Hepatocyte (in vitro differentiated cells): ENCODE measurements at regions not wholly inside any gene's neighbourhood (a gene's known extent, or its start where the extent isn't known, plus 50 kb on each side); places are given as distances from the start of the nearest gene placed in this dataset.
"Not testable (repeated sequence)": the region's sequence is repeated elsewhere in the genome, so short reads cannot be mapped to it uniquely, and the experiment has no call there.

Source experiments
- DNase-seq: peaks from one replicate; pipeline ENCODE4 v3.0.0-alpha.2; 2016; ENCODE audit warnings: low spot score
- H2AFZ ChIP-seq: fragments of 200-600 bp; sonication (generic); 2 replicates; pipeline ENCODE4 v1.6.0; 2016; ENCODE audit warnings: antibody characterized with exemption, mild to moderate bottlenecking
- H3K27ac ChIP-seq: fragments of 200-600 bp; sonication (generic); 2 replicates; pipeline ENCODE4 v1.5.1; 2016; ENCODE audit warnings: mild to moderate bottlenecking
- H3K27me3 ChIP-seq: fragments of 200-600 bp; sonication (generic); 2 replicates; pipeline ENCODE4 v1.6.1; 2016
- H3K36me3 ChIP-seq: fragments of 200-600 bp; sonication (generic); replicated peaks from 2 replicates; pipeline ENCODE4 v1.5.1; 2016; ENCODE audit warnings: low read depth; ENCODE audit not compliant: insufficient read depth
- H3K4me1 ChIP-seq: fragments of 200-600 bp; sonication (generic); 2 replicates; pipeline ENCODE4 v1.5.1; 2016; ENCODE audit warnings: mild to moderate bottlenecking, moderate library complexity; ENCODE audit not compliant: insufficient read depth
- H3K4me2 ChIP-seq: fragments of 200-600 bp; sonication (generic); 2 replicates; pipeline ENCODE4 v1.6.0; 2016
- H3K4me3 ChIP-seq: fragments of 200-600 bp; sonication (generic); 2 replicates; pipeline ENCODE4 v1.5.1; 2016; ENCODE audit warnings: mild to moderate bottlenecking
- H3K79me2 ChIP-seq: fragments of 200-600 bp; sonication (generic); 2 replicates; pipeline ENCODE4 v1.6.0; 2017; ENCODE audit warnings: mild to moderate bottlenecking
- H3K9me2 ChIP-seq: fragments of 200-600 bp; sonication (generic); replicated peaks from 2 replicates; pipeline ENCODE4 v1.6.0; 2017; ENCODE audit warnings: mild to moderate bottlenecking; ENCODE audit not compliant: insufficient read depth
- H3K9me3 ChIP-seq: fragments of 200-600 bp; sonication (generic); 2 replicates; pipeline ENCODE4 v1.5.1; 2016; ENCODE audit warnings: low read depth, mild to moderate bottlenecking
- H4K20me1 ChIP-seq: fragments of 200-600 bp; sonication (generic); 2 replicates; pipeline ENCODE4 v1.6.0; 2016; ENCODE audit warnings: mild to moderate bottlenecking; ENCODE audit not compliant: insufficient read depth, poor library complexity, severe bottlenecking
- EZH2 ChIP-seq: fragments of 200-600 bp; sonication (generic); IDR thresholded peaks from 2 replicates; pipeline ENCODE4 v1.6.1; 2016; ENCODE audit warnings: antibody characterized with exemption, mild to moderate bottlenecking, borderline replicate concordance
- EZH2phosphoT487 ChIP-seq: fragments of 200-600 bp; sonication (generic); IDR thresholded peaks from one replicate; pipeline ENCODE4 v1.6.1; 2018; ENCODE audit warnings: antibody characterized with exemption, mild to moderate bottlenecking, low read depth, moderate library complexity; ENCODE audit not compliant: unreplicated experiment, severe bottlenecking
- WGBS: methylation state at CpG from one replicate; pipeline ENCODE4 v1.1.6; 2016; ENCODE audit warnings: low lambda C conversion rate; ENCODE audit errors: missing lambda C conversion rate; 5-methylcytosine and 5-hydroxymethylcytosine counted together
- TF ChIP-seq, protein P1 (sequence below): fragments of 200-600 bp; sonication (generic); IDR thresholded peaks from 2 replicates; pipeline ENCODE4 v1.5.1; 2016; ENCODE audit warnings: antibody characterized with exemption, mild to moderate bottlenecking; ENCODE audit not compliant: poor library complexity

DNA sequence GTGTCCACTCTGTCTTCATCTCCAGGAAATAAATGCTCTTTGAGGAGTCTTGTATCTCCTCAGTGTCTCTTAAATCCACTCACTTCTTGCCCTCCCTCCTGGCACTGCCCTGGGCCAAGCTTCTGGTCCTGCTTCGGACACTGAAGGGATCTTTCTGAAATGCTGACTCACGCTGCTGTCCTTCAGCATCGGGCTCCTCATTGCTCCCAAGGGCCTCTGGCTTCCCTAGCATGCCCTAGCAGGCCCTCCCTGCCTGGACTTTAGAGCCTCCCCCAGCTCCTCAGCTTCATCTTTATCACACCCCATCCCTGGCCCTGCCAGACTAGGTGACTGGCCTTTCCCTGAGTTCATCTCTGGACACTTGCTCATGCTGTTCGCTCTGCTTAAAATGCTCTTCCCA, 96.6 kb downstream of the FOXD2 start:
- no peaks in the 10 kb centered on the region for H3K9me2 ChIP-seq
- H2AFZ ChIP-seq, result no peak overlapping the region
- H4K20me1 ChIP-seq, result no peaks in the 10 kb centered on the region
- WGBS, result 56% methylated on average over 4 of the region's 4 CpGs
- H3K27me3 ChIP-seq, result no peaks in the 10 kb centered on the region
- H3K36me3 ChIP-seq, result no peaks in the 10 kb centered on the region
- peak overlapping the region; percentile 71 for H3K27ac ChIP-seq
- no peak overlapping the region for H3K4me3 ChIP-seq
- no peak for TF ChIP-seq EZH2
- TF ChIP-seq, protein P1, sequence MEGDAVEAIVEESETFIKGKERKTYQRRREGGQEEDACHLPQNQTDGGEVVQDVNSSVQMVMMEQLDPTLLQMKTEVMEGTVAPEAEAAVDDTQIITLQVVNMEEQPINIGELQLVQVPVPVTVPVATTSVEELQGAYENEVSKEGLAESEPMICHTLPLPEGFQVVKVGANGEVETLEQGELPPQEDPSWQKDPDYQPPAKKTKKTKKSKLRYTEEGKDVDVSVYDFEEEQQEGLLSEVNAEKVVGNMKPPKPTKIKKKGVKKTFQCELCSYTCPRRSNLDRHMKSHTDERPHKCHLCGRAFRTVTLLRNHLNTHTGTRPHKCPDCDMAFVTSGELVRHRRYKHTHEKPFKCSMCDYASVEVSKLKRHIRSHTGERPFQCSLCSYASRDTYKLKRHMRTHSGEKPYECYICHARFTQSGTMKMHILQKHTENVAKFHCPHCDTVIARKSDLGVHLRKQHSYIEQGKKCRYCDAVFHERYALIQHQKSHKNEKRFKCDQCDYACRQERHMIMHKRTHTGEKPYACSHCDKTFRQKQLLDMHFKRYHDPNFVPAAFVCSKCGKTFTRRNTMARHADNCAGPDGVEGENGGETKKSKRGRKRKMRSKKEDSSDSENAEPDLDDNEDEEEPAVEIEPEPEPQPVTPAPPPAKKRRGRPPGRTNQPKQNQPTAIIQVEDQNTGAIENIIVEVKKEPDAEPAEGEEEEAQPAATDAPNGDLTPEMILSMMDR, result no peak
- no peak for TF ChIP-seq EZH2phosphoT487
- H3K9me3 ChIP-seq, result no peaks in the 10 kb centered on the region
- DNase-seq, result peak; percentile 36
- peak overlapping the region; percentile 70 for H3K4me2 ChIP-seq
- peaks cover 26% of the 10 kb centered on the region for H3K4me1 ChIP-seq
- H3K79me2 ChIP-seq, result no peaks in the 10 kb centered on the region

GRCh38 chr1:47536646-47537118, 98.8 kb downstream of the FOXD2 start:
- no peaks in the 10 kb centered on the region for H3K79me2 ChIP-seq
- no peak for TF ChIP-seq EZH2
- TF ChIP-seq EZH2phosphoT487, result no peak
- TF ChIP-seq, protein P1, result no peak
- no peak overlapping the region for H3K27ac ChIP-seq
- no peaks in the 10 kb centered on the region for H4K20me1 ChIP-seq
- no peaks in the 10 kb centered on the region for H3K9me2 ChIP-seq
- DNase-seq, result no peak
- no peak overlapping the region for H3K4me3 ChIP-seq
- peaks cover 1% of the 10 kb centered on the region for H3K9me3 ChIP-seq
- H2AFZ ChIP-seq, result no peak overlapping the region
- WGBS, result 24% methylated on average over 9 of the region's 9 CpGs
- H3K27me3 ChIP-seq, result no peaks in the 10 kb centered on the region
- H3K4me2 ChIP-seq, result no peak overlapping the region
- H3K4me1 ChIP-seq, result peaks cover 26% of the 10 kb centered on the region
- no peaks in the 10 kb centered on the region for H3K36me3 ChIP-seq

- Histone ChIP-seq H3K9me2 (no peaks in the 10 kb centered on the region), H3K4me3 (no peak overlapping the region), H3K4me1 (peaks cover 26% of the 10 kb centered on the region), H2AFZ (no peak overlapping the region), H3K4me2 (no peak overlapping the region), H3K36me3 (no peaks in the 10 kb centered on the region), H3K27me3 (no peaks in the 10 kb centered on the region), H4K20me1 (no peaks in the 10 kb centered on the region), H3K9me3 (peaks cover 4% of the 10 kb centered on the region), H3K79me2 (no peaks in the 10 kb centered on the region), H3K27ac (no peak overlapping the region)
- TF ChIP-seq EZH2phosphoT487, result no peak
- TF ChIP-seq, protein P1, result no peak
- 72% methylated on average over 5 of the region's 5 CpGs for WGBS
- DNase-seq, result no peak
These were observed 99.4 kb downstream of the FOXD2 start for GRCh38 chr1:47537268-47537667.

DNA sequence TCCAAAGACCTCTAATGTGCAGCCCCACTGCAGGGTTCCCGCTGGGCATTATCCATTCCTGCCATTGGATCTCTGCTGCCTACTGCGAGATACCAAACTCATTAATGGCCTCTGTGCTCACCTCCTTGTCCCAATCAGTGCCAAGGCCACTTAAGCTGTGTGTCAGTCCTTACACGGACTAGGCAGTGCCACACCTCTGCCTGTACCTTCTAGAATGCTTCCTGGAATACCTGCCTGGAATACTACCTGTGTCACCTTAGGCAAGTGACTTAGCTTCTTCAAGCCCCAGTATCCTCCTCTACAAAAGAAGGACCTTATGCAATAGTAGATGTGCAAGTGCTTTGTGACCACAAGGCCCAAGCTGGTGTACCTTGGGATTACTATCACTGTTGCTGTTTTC, 100.1 kb downstream of the FOXD2 start:
- no peak overlapping the region for H3K27ac ChIP-seq
- TF ChIP-seq EZH2 (no peak), EZH2phosphoT487 (no peak)
- TF ChIP-seq, protein P1, result no peak
- H3K9me2 ChIP-seq, result no peaks in the 10 kb centered on the region
- peaks cover 4% of the 10 kb centered on the region for H3K9me3 ChIP-seq
- no peaks in the 10 kb centered on the region for H3K79me2 ChIP-seq
- no peak overlapping the region for H2AFZ ChIP-seq
- no peak overlapping the region for H3K4me3 ChIP-seq
- peaks cover 26% of the 10 kb centered on the region for H3K4me1 ChIP-seq
- H3K4me2 ChIP-seq, result no peak overlapping the region
- no peaks in the 10 kb centered on the region for H3K36me3 ChIP-seq
- 62% methylated on average over 3 of the region's 3 CpGs for WGBS
- no peaks in the 10 kb centered on the region for H4K20me1 ChIP-seq
- no peak for DNase-seq
- H3K27me3 ChIP-seq, result no peaks in the 10 kb centered on the region

- not testable (repeated sequence) for H3K36me3 ChIP-seq, H3K27ac ChIP-seq, H4K20me1 ChIP-seq, H3K4me3 ChIP-seq, H3K9me3 ChIP-seq, DNase-seq, H3K27me3 ChIP-seq, H2AFZ ChIP-seq, H3K9me2 ChIP-seq, H3K79me2 ChIP-seq, H3K4me2 ChIP-seq
- H3K4me1 ChIP-seq, result peaks cover 26% of the 10 kb centered on the region
- 96% methylated on average over 2 of the region's 2 CpGs for WGBS
These were observed 100.7 kb downstream of the FOXD2 start for GRCh38 chr1:47538530-47538929.
